Transverse colon (tissue), 3 donors: ENCODE measurements at regions not wholly inside any gene's neighbourhood (a gene's known extent, or its start where the extent isn't known, plus 50 kb on each side); places are given as distances from the start of the nearest gene placed in this dataset.

Experiments
- EP300 ChIP-seq: sonication (generic); formaldehyde crosslinking; IDR thresholded peaks from one replicate; pipeline ENCODE4 v1.6.1; 2017; ENCODE audit warnings: antibody characterized with exemption, low read depth
- POLR2A ChIP-seq: fragments of 450-650 bp; IDR thresholded peaks from one replicate; pipeline ENCODE4 v1.6.1; 2016; ENCODE audit warnings: antibody characterized with exemption, mild to moderate bottlenecking, moderate library complexity
- TF ChIP-seq, protein P1 (sequence below), 5 experiments: fragments of 200-600 bp in 3 of 5; fragments of 450-650 bp in 2 of 5; sonication (generic) in 3 of 5; IDR thresholded peaks; 1 replicate in 2 of 5; 2 replicates in 3 of 5; pipeline ENCODE4 v1.5.1; 2016 to 2017; ENCODE audit warnings: antibody characterized with exemption in 5 of 5, inconsistent platforms in 3 of 5, mild to moderate bottlenecking in 2 of 5, moderate library complexity in 1 of 5

GRCh38 chr4:119810001-119810400 lies 181.4 kb upstream of the PDE5A start:
- no peak for TF ChIP-seq POLR2A
- TF ChIP-seq, protein P1, sequence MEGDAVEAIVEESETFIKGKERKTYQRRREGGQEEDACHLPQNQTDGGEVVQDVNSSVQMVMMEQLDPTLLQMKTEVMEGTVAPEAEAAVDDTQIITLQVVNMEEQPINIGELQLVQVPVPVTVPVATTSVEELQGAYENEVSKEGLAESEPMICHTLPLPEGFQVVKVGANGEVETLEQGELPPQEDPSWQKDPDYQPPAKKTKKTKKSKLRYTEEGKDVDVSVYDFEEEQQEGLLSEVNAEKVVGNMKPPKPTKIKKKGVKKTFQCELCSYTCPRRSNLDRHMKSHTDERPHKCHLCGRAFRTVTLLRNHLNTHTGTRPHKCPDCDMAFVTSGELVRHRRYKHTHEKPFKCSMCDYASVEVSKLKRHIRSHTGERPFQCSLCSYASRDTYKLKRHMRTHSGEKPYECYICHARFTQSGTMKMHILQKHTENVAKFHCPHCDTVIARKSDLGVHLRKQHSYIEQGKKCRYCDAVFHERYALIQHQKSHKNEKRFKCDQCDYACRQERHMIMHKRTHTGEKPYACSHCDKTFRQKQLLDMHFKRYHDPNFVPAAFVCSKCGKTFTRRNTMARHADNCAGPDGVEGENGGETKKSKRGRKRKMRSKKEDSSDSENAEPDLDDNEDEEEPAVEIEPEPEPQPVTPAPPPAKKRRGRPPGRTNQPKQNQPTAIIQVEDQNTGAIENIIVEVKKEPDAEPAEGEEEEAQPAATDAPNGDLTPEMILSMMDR (IDR thresholded peaks at IDR 0.05) = no peak
- TF ChIP-seq EP300 = no peak
